GM12864 (cell line): ENCODE measurements at regions not wholly inside any gene's neighbourhood (a gene's known extent, or its start where the extent isn't known, plus 50 kb on each side); places are given as distances from the start of the nearest gene placed in this dataset.

ENCODE experiments used
- DNase-seq: peaks from one replicate; pipeline ENCODE4 v3.0.0-alpha.2; 2011; ENCODE audit warnings: low read depth
- H3K4me3 ChIP-seq: 2 replicates; pipeline ENCODE4 v1.5.1; 2011; ENCODE audit warnings: mild to moderate bottlenecking, low read depth, low read length, control low read depth
- CTCF ChIP-seq: IDR thresholded peaks from 2 replicates; pipeline ENCODE4 v1.5.1; 2011; ENCODE audit warnings: low read depth, mild to moderate bottlenecking, moderate library complexity, low read length, control low read depth, inconsistent platforms; ENCODE audit errors: missing control alignments

- H3K4me3 ChIP-seq, result no peak overlapping the region
- no peak for TF ChIP-seq CTCF
- no peak for DNase-seq
Measured at GRCh38 chr7:41463770-41464470, 239.0 kb downstream of the INHBA start.

DNA sequence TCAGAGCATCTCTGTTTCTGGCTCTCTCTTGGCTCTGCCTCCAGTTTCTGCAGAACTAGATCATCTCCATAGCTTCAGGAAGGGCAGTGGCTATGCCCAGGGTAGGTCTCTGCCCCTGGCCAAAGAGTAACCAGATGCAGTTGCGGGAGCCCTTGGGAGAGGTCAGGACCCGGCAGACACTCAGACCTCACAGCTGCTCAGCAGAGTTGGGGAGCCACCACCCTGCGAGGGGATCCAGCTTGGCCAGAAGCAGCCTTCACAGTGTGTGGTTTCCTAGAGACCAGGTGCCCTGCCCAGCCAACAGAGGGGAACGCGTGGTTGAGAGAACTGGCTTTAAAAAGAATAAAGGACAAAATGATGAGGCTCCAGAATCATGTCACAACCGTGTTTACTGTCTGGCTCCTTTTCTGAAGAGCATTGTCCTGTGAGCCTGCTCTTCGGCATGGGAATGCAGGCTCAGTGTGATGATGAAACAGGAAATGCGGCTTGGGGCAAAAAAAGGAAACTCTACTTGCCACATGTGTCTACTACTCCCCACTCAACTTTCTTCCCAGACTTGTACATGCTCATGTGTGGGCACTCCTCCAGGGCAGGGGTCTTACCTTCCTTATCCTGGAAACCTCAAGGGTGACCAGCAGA lies 243.1 kb downstream of the INHBA start:
- H3K4me3 ChIP-seq, result no peak overlapping the region
- TF ChIP-seq CTCF, result no peak
- no peak for DNase-seq

DNA sequence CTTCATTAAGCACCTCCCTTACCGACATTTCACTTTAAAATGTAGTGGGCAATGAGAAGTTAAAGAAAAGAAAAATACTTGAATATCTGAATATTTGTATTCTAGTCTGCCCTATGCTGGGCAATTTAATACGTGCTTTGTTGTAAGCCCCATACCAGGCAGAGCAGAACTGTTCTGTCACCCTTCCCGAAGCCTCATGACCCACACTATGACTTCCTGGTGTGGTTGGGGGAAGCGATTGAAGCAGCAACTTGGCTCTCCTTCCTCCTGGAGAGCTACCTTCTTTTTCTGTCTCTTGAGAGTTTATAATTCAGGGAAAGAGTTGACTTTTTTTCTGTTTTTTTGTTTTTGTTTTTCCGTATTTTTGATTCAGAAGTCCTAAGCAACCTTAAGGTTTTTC lies 243.7 kb downstream of the INHBA start:
- H3K4me3 ChIP-seq, result no peak overlapping the region
- no peak for DNase-seq
- TF ChIP-seq CTCF, result no peak

DNA sequence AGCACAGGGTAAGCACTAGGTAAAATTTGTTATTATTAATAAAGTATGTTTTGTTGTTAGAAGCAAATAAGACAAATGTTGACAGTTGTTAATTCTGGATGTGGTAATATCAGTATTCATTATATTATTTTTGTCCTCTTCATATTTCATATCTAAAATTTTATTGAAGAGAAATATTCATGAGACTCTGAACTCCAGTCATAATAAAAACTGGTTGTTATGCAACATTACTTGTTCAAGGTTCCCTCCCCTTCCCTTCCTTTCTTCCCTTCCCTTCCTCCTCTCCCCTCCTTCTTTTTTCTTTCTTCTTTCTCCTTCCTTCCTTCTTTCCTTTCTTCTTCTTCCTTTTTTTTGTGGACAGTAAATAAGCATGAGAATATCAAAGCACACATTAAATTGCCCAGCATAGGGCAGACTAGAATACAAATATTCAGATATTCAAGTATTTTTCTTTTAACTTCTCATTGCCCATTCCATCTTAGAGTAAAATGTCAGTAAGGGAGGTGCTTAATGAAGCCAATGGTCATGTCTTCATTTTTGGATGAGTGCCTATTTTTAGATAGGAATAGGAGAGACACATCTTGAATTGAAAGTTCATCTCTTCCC lies 245.0 kb downstream of the INHBA start:
- TF ChIP-seq CTCF, result no peak
- no peak for DNase-seq
- no peak overlapping the region for H3K4me3 ChIP-seq

DNA sequence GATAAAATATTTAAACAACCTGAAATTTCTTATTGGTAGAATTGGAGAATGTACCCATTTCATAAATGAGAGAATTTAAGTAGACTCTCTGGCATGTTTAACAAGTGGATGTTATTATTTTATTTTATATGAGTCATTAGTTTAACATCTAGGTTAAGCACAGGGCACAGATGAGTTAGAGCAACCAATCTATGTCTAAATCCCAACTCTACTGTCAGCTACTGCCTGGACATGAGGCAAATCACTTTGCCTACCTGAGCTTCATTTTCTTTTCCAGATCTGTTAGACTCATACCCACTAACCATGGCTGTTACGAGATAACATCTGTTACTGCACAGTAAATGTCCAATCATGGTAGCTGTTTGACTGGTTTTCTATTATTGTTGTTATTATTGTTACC lies 251.1 kb downstream of the INHBA start:
- no peak for DNase-seq
- TF ChIP-seq CTCF, result no peak
- no peak overlapping the region for H3K4me3 ChIP-seq

GRCh38 chr7:41449694-41450093 lies 253.2 kb downstream of the INHBA start:
- no peak for DNase-seq
- no peak overlapping the region for H3K4me3 ChIP-seq
- no peak for TF ChIP-seq CTCF

GRCh38 chr7:41449286-41449685 lies 253.6 kb downstream of the INHBA start:
- no peak for TF ChIP-seq CTCF
- no peak overlapping the region for H3K4me3 ChIP-seq
- no peak for DNase-seq
